ENCODE measurements at regions not wholly inside any gene's neighbourhood (a gene's known extent, or its start where the extent isn't known, plus 50 kb on each side); places are given as distances from the start of the nearest gene placed in this dataset.
"Not testable (repeated sequence)": the region's sequence is repeated elsewhere in the genome, so short reads cannot be mapped to it uniquely, and the experiment has no call there.

DNA sequence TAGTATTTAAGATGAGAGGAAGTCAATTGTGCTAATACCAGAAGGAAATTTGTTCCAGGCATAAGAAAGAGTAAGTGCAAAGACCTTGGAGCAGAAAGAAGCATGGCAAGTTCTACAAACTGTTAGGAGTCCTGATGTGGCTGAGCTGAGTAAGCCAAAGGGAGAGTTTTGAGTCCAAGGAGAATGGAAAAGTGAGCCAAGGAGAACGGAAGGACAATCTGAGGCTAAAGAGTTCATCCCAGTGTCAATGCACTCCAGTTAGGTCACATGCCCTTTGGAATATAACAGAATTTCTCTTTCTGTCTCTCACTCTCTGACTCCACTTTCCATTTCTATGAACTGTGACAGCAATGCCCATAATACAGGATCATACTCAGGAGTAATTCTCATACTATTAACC lies 224.7 kb downstream of the CAAP1 start:
- Histone ChIP-seq H3K27me3 (no peaks in the 10 kb centered on the region), H3K36me3 (ENCODE audit: low read depth, missing control alignments) (no peaks in the 10 kb centered on the region), H3K27ac (no peak overlapping the region), H3K4me1 (no peaks in the 10 kb centered on the region), H3K9me3 (no peaks in the 10 kb centered on the region), H3K4me3 (no peak overlapping the region)
- TF ChIP-seq POLR2A (IDR thresholded peaks at IDR 0.05) (no peak), CTCF (IDR thresholded peaks at IDR 0.05) (no peak)
- intact Hi-C loops (cut with DNase I; ENCODE audit: low total_unique reads) = no loop called here
- DNase-seq = no peak
- WGBS, 2 donors = 50 to 61% methylated on average over 1 of the region's 1 CpG

DNA sequence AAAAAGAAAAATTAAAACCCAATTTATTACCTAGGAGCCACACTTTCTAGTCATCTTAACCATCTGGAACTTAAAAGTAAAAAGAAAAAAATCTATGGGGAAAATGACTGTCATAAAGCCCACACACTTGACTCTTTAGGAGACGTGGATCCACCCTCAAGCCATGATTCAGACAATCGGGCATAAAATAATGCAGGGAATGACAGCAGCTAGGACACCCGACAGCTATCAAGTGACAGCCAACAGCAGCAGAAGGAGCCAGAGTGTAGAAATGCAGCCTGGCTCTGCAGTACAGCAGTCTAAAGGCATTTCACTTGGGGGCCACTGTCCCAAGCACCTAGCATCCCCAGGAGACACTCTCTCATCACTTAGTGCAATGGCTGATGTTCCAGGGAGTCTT lies 226.9 kb downstream of the CAAP1 start:
- no peak for DNase-seq
- Histone ChIP-seq H3K4me3 (no peak overlapping the region), H3K27ac (no peak overlapping the region), H3K27me3 (no peaks in the 10 kb centered on the region), H3K36me3 (ENCODE audit: low read depth, missing control alignments) (no peaks in the 10 kb centered on the region), H3K4me1 (no peaks in the 10 kb centered on the region), H3K9me3 (no peaks in the 10 kb centered on the region)
- intact Hi-C loops (cut with DNase I; ENCODE audit: low total_unique reads) = no loop called here
- TF ChIP-seq CTCF (IDR thresholded peaks at IDR 0.05) = no peak
- TF ChIP-seq POLR2A (IDR thresholded peaks at IDR 0.05) = no peak
- WGBS, 2 donors = 77 to 84% methylated on average over 3 of the region's 3 CpGs

- H3K4me1 ChIP-seq; H3K36me3 ChIP-seq (ENCODE audit: low read depth, missing control alignments); DNase-seq; H3K9me3 ChIP-seq; H3K27me3 ChIP-seq; intact Hi-C loops (cut with DNase I; ENCODE audit: low total_unique reads); H3K27ac ChIP-seq: not testable (repeated sequence)
- H3K4me3 ChIP-seq = peak overlapping the region in 1 of 2 donors; percentile 23
- WGBS, 2 donors = 70 to 81% methylated on average over 5 to 42 of the region's 49 CpGs
Measured at GRCh38 chr9:26664087-26664773, 228.4 kb downstream of the CAAP1 start.

- DNase-seq = no peak
- H3K36me3 ChIP-seq (ENCODE audit: low read depth, missing control alignments) = no peaks in the 10 kb centered on the region
- intact Hi-C loops (cut with DNase I; ENCODE audit: low total_unique reads) = no loop called here
- H3K9me3 ChIP-seq = no peaks in the 10 kb centered on the region
- 82 to 86% methylated on average over 1 of the region's 1 CpG for WGBS, 2 donors
- H3K4me3 ChIP-seq = no peak overlapping the region
- no peaks in the 10 kb centered on the region for H3K4me1 ChIP-seq
- no peak overlapping the region for H3K27ac ChIP-seq
- no peak for TF ChIP-seq POLR2A (IDR thresholded peaks at IDR 0.05)
- TF ChIP-seq CTCF (IDR thresholded peaks at IDR 0.05) = no peak
- no peaks in the 10 kb centered on the region for H3K27me3 ChIP-seq
Measured at GRCh38 chr9:26662476-26662875, 230.1 kb downstream of the CAAP1 start.

DNA sequence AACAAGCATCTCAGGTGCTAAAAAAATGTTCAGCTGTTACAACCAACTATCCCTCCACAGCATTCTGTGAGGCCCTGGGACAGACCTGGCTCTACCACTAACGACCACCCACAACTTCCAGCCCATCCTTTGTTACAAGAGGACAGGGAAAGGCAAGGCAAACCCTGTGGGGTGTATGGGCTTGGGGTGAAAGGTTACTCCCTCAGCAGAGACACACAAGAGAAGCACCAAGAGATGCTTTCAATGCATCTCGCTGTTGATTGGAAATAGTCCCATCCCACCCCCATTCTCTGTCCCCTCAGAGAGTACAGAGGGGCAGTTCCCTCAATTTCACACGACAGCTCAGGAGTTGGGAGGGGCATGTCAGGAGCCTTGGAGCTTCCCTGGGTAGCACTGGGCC lies 234.1 kb downstream of the CAAP1 start:
- 68 to 73% methylated on average over 3 of the region's 3 CpGs for WGBS, 2 donors
- no peaks in the 10 kb centered on the region for H3K9me3 ChIP-seq
- intact Hi-C loops (cut with DNase I; ENCODE audit: low total_unique reads) = no loop called here
- H3K4me1 ChIP-seq = no peaks in the 10 kb centered on the region
- no peak overlapping the region for H3K27ac ChIP-seq
- H3K27me3 ChIP-seq = no peaks in the 10 kb centered on the region
- no peaks in the 10 kb centered on the region for H3K36me3 ChIP-seq (ENCODE audit: low read depth, missing control alignments)
- H3K4me3 ChIP-seq = no peak overlapping the region
- TF ChIP-seq CTCF (IDR thresholded peaks at IDR 0.05) = no peak
- TF ChIP-seq POLR2A (IDR thresholded peaks at IDR 0.05) = no peak
- no peak for DNase-seq

All from testis (tissue), 2 donors.